ENCODE measurements at regions not wholly inside any gene's neighbourhood (a gene's known extent, or its start where the extent isn't known, plus 50 kb on each side); places are given as distances from the start of the nearest gene placed in this dataset.
A peak's percentile ranks its signal among the peaks of the same experiment; 100 is the strongest.

DNA sequence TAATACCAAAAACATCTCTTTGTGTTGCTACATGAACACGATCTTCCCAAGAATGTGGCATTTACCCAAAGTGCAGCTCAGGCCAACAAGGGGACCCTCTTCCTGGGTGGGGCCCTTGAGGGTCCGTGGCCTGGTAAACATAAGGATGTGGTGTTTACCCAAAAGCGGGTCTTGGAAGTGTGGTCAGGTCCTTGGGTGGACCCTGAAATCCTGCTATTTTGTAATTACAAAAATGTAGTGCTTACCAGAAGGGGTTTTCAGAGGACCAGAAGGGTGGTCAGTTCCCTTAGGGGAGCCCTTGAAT, 87.8 kb upstream of the PRDM11 start:
- no peak overlapping the region for H3K4me3 ChIP-seq (ENCODE audit: low read depth in 1 of 5, low read length in 5 of 5)
- H3K27ac ChIP-seq (ENCODE audit: low read depth, low read length): peak overlapping the region; percentile 13
- no peaks in the 10 kb centered on the region for H3K36me3 ChIP-seq (ENCODE audit: control insufficient read depth in 5 of 5, insufficient read depth in 5 of 5, low read length in 5 of 5)
- no peaks in the 10 kb centered on the region for H3K27me3 ChIP-seq (ENCODE audit: control insufficient read depth in 5 of 5, insufficient read depth in 4 of 5, low read length in 5 of 5)
- H3K9ac ChIP-seq (ENCODE audit: low read length in 5 of 5): no peak overlapping the region
- H3K9me3 ChIP-seq (ENCODE audit: control insufficient read depth in 5 of 5, low read length in 5 of 5): peaks cover 3 to 10% (median 6%) of the 10 kb centered on the region in 5 donors
- peaks cover 5 to 30% (median 12%) of the 10 kb centered on the region in 5 donors for H3K4me1 ChIP-seq (ENCODE audit: control insufficient read depth in 5 of 5, insufficient read depth in 5 of 5, low read length in 5 of 5)

DNA sequence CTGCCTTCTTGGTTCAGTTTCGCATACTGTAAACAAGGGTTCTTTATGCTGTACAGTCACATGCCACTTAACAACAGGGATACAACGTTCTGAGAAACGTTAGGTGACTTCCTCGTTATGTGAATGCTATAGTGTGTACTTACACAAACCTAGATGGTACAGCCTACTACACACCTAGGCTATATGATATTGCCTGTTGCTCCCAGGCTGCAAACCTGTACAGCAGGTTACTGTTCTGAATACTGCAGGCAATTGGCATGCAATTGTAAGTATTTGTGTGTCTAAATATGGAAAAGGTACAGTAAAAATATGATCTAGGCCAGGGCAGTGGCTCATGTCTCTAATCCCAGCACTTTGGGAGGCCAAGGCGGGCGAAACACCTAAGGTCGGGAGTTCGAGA, 85.7 kb upstream of the PRDM11 start:
- Histone ChIP-seq H3K4me1 (ENCODE audit: control insufficient read depth in 5 of 5, insufficient read depth in 5 of 5, low read length in 5 of 5) (peaks cover 5 to 30% (median 12%) of the 10 kb centered on the region in 5 donors), H3K9ac (ENCODE audit: low read length in 5 of 5) (no peak overlapping the region), H3K36me3 (ENCODE audit: control insufficient read depth in 5 of 5, insufficient read depth in 5 of 5, low read length in 5 of 5) (no peaks in the 10 kb centered on the region), H3K27ac (ENCODE audit: low read depth, low read length) (no peak overlapping the region), H3K4me3 (ENCODE audit: low read depth in 1 of 5, low read length in 5 of 5) (no peak overlapping the region), H3K27me3 (ENCODE audit: control insufficient read depth in 5 of 5, insufficient read depth in 4 of 5, low read length in 5 of 5) (no peaks in the 10 kb centered on the region), H3K9me3 (ENCODE audit: control insufficient read depth in 5 of 5, low read length in 5 of 5) (peaks cover 3 to 22% (median 14%) of the 10 kb centered on the region in 5 donors)

DNA sequence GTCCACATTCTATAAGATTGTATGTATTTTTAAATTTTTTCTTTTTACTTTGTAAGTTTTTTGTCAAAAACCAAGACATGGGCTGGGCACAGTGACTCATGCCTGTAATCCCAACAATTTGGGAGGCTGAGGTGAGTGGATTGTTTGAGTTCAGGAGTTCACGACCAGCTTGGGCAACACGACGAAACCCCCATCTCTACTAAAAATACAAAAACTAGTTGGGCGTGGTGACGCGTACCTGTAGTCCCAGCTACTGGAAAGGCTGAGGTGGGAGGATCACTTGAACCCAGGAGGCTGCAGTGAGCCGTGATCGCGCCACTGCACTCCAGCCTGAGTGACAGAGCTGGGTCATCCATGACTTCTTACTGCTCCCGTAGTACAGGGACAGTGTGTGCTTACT, 84.8 kb upstream of the PRDM11 start:
- Histone ChIP-seq H3K27me3 (ENCODE audit: control insufficient read depth in 5 of 5, insufficient read depth in 4 of 5, low read length in 5 of 5) (no peaks in the 10 kb centered on the region), H3K9ac (ENCODE audit: low read length in 5 of 5) (no peak overlapping the region), H3K4me1 (ENCODE audit: control insufficient read depth in 5 of 5, insufficient read depth in 5 of 5, low read length in 5 of 5) (peaks cover 5 to 30% (median 12%) of the 10 kb centered on the region in 5 donors), H3K9me3 (ENCODE audit: control insufficient read depth in 5 of 5, low read length in 5 of 5) (peaks cover 3 to 23% (median 17%) of the 10 kb centered on the region in 5 donors), H3K27ac (ENCODE audit: low read depth, low read length) (no peak overlapping the region), H3K36me3 (ENCODE audit: control insufficient read depth in 5 of 5, insufficient read depth in 5 of 5, low read length in 5 of 5) (no peaks in the 10 kb centered on the region), H3K4me3 (ENCODE audit: low read depth in 1 of 5, low read length in 5 of 5) (no peak overlapping the region)

DNA sequence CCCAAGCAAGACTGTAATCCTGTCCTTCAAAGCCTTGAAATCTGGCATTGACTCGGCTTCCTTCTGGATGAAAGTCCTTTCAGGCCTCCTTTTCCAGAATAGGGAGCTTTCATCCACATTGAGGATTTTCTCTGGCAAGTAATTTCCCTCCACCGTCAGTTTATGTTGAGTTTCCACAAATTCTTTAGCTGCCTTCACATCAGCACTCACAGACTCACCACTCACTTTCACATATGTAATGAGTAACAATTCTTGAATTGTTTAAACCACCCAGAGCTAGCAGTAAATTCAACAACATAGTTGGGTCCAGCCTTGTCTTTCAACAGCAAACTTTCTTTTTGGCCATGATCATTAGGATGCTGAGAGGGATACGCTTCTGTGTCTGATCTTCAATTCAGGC, 84.3 kb upstream of the PRDM11 start:
- H3K9me3 ChIP-seq (ENCODE audit: control insufficient read depth in 5 of 5, low read length in 5 of 5): peaks cover 3 to 28% (median 20%) of the 10 kb centered on the region in 5 donors

DNA sequence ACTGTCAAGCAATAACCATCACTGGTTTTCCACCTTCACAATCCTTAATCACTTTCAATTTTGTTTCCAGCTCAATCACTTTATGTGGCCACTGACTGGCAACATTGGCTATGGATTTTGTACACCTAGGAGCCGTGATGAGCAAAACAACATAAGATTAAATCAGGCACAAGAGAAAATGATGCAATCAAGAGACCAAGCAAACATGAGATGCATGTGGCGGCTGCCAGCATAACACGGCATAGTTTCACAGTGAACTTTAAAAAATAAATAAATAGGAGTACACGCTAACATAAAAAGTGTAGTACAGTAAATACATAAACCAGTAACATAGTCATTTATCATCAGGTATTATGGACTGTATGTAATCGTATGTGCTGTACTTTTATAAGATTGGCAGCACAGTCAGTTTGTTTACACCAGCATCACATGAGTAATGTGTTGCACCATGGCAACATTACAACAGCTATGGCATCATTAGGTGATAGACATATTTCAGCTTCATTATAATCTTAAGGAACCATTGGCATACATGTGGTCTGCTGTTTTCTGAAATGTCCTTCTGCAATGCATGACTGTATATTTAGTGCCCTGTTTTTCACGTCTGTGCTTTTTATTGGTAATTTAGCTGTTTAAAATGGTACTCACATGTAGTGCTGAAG, 83.3 kb upstream of the PRDM11 start:
- Histone ChIP-seq H3K27me3 (ENCODE audit: control insufficient read depth in 5 of 5, insufficient read depth in 4 of 5, low read length in 5 of 5) (no peaks in the 10 kb centered on the region), H3K27ac (ENCODE audit: low read depth, low read length) (no peak overlapping the region), H3K36me3 (ENCODE audit: control insufficient read depth in 5 of 5, insufficient read depth in 5 of 5, low read length in 5 of 5) (no peaks in the 10 kb centered on the region), H3K4me3 (ENCODE audit: low read depth in 1 of 5, low read length in 5 of 5) (no peak overlapping the region), H3K4me1 (ENCODE audit: control insufficient read depth in 5 of 5, insufficient read depth in 5 of 5, low read length in 5 of 5) (peaks cover under 1 to 20% (median 8%) of the 10 kb centered on the region in 5 donors), H3K9me3 (ENCODE audit: control insufficient read depth in 5 of 5, low read length in 5 of 5) (peaks cover 3 to 28% (median 20%) of the 10 kb centered on the region in 5 donors), H3K9ac (ENCODE audit: low read length in 5 of 5) (no peak overlapping the region)

More for the DNA sequence above, 84.3 kb upstream of the PRDM11 start:
- Histone ChIP-seq H3K27me3 (ENCODE audit: control insufficient read depth in 5 of 5, insufficient read depth in 4 of 5, low read length in 5 of 5) (no peaks in the 10 kb centered on the region), H3K4me3 (ENCODE audit: low read depth in 1 of 5, low read length in 5 of 5) (no peak overlapping the region), H3K36me3 (ENCODE audit: control insufficient read depth in 5 of 5, insufficient read depth in 5 of 5, low read length in 5 of 5) (no peaks in the 10 kb centered on the region), H3K4me1 (ENCODE audit: control insufficient read depth in 5 of 5, insufficient read depth in 5 of 5, low read length in 5 of 5) (peaks cover 5 to 30% (median 12%) of the 10 kb centered on the region in 5 donors), H3K9ac (ENCODE audit: low read length in 5 of 5) (no peak overlapping the region), H3K27ac (ENCODE audit: low read depth, low read length) (no peak overlapping the region)

DNA sequence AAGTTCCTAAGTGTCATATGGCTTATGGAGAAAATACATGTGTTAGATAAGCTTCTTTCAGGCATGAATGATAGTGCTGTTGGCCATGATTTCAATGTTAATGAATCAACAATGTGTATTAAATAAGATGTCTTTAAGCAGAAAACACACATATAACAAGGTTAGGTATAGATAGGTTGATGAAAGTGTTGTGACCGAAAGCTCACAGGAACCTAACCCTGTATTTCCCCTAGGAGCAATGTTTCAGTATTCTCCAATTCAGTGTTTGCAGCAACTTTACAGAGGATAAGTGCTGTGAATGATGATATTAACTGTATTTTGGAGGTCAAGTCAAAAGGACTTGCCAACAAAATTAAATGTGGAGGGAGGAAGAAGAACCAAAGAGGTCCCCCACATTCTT, 82.8 kb upstream of the PRDM11 start:
- Histone ChIP-seq H3K4me3 (ENCODE audit: low read depth in 1 of 5, low read length in 5 of 5) (peak overlapping the region in 1 of 5 donors; percentile 10), H3K9ac (ENCODE audit: low read length in 5 of 5) (no peak overlapping the region), H3K4me1 (ENCODE audit: control insufficient read depth in 5 of 5, insufficient read depth in 5 of 5, low read length in 5 of 5) (peaks cover 0 to 15% (median 3%) of the 10 kb centered on the region in 5 donors), H3K27me3 (ENCODE audit: control insufficient read depth in 5 of 5, insufficient read depth in 4 of 5, low read length in 5 of 5) (no peaks in the 10 kb centered on the region), H3K9me3 (ENCODE audit: control insufficient read depth in 5 of 5, low read length in 5 of 5) (peaks cover 3 to 28% (median 20%) of the 10 kb centered on the region in 5 donors), H3K36me3 (ENCODE audit: control insufficient read depth in 5 of 5, insufficient read depth in 5 of 5, low read length in 5 of 5) (no peaks in the 10 kb centered on the region), H3K27ac (ENCODE audit: low read depth, low read length) (no peak overlapping the region)

DNA sequence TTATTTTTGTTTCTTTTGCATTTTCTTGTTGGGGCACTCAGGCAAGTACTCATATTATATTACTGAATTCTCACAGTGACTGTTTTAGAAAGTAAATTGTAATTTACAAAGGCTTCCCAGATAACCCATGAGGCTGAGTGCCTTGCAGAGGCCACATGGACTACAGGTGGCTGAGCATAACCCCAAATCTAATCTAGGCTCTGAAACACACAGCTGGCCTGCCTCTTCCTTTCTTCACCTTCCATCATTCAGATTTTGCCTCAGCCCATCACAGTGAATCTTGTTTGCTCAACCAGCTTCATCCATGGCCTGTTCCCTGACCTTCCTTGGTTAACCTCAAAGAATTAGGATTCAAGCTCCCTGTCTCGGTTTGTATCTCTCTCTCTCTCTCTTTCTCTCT, 78.5 kb upstream of the PRDM11 start:
- Histone ChIP-seq H3K4me3 (ENCODE audit: low read depth in 1 of 5, low read length in 5 of 5) (no peak overlapping the region), H3K9ac (ENCODE audit: low read length in 5 of 5) (no peak overlapping the region), H3K36me3 (ENCODE audit: control insufficient read depth in 5 of 5, insufficient read depth in 5 of 5, low read length in 5 of 5) (no peaks in the 10 kb centered on the region), H3K27ac (ENCODE audit: low read depth, low read length) (no peak overlapping the region), H3K9me3 (ENCODE audit: control insufficient read depth in 5 of 5, low read length in 5 of 5) (peaks cover 3 to 25% (median 20%) of the 10 kb centered on the region in 5 donors), H3K4me1 (ENCODE audit: control insufficient read depth in 5 of 5, insufficient read depth in 5 of 5, low read length in 5 of 5) (peaks cover 0 to 1% (median 0%) of the 10 kb centered on the region in 5 donors), H3K27me3 (ENCODE audit: control insufficient read depth in 5 of 5, insufficient read depth in 4 of 5, low read length in 5 of 5) (peaks cover 0 to 4% (median 0%) of the 10 kb centered on the region in 5 donors)

DNA sequence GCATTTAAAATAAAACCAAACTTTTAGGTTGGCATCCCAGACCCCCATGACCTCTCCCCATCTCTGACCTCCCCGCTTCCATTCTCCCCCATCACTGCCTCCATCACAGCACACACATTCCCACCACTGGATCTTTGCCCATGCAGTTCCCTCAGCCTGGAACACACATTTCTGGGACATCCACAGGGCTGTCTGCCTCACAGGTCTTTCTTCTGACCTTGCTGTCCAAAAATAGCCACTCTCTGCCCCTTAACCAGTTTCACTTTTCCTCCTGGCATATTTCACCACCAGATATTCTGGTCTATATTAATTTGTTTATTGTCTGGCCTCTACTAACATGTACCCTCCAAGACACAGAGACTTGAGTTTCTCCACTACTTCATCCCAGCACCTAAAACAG, 75.2 kb upstream of the PRDM11 start:
- Histone ChIP-seq H3K36me3 (ENCODE audit: control insufficient read depth in 5 of 5, insufficient read depth in 5 of 5, low read length in 5 of 5) (no peaks in the 10 kb centered on the region), H3K27me3 (ENCODE audit: control insufficient read depth in 5 of 5, insufficient read depth in 4 of 5, low read length in 5 of 5) (peaks cover 0 to 4% (median 0%) of the 10 kb centered on the region in 5 donors), H3K4me3 (ENCODE audit: low read depth in 1 of 5, low read length in 5 of 5) (no peak overlapping the region), H3K9ac (ENCODE audit: low read length in 5 of 5) (no peak overlapping the region), H3K9me3 (ENCODE audit: control insufficient read depth in 5 of 5, low read length in 5 of 5) (peaks cover 0 to 6% (median 4%) of the 10 kb centered on the region in 5 donors), H3K4me1 (ENCODE audit: control insufficient read depth in 5 of 5, insufficient read depth in 5 of 5, low read length in 5 of 5) (peaks cover 0 to 14% (median 5%) of the 10 kb centered on the region in 5 donors), H3K27ac (ENCODE audit: low read depth, low read length) (no peak overlapping the region)

DNA sequence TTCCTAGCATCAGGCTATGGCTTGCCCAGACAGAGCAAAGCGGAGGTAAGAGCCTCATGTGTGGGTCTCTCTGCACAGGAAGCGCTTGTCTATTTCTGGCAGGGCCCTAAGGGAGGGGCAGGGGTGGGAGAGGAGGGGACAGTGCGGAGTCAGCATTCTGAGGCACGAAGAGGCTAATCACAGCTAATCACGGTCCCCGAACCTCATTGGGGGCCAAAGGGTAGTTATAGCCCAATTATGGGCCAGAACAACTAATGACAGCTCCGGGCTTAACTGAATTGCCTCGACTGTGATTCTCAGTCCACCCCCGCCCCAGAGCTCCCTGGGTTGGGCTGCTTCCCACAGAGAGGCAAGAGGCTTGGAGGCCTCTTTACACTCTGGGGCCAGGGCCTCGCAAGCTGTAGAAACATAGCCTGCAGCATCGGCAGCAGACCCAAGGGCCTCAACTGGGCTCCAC, 72.7 kb upstream of the PRDM11 start:
- H3K4me3 ChIP-seq (ENCODE audit: low read depth in 1 of 5, low read length in 5 of 5): no peak overlapping the region
- H3K9me3 ChIP-seq (ENCODE audit: control insufficient read depth in 5 of 5, low read length in 5 of 5): no peaks in the 10 kb centered on the region
- H3K36me3 ChIP-seq (ENCODE audit: control insufficient read depth in 5 of 5, insufficient read depth in 5 of 5, low read length in 5 of 5): no peaks in the 10 kb centered on the region
- no peak overlapping the region for H3K27ac ChIP-seq (ENCODE audit: low read depth, low read length)
- no peak overlapping the region for H3K9ac ChIP-seq (ENCODE audit: low read length in 5 of 5)
- peaks cover 0 to 4% (median 0%) of the 10 kb centered on the region in 5 donors for H3K27me3 ChIP-seq (ENCODE audit: control insufficient read depth in 5 of 5, insufficient read depth in 4 of 5, low read length in 5 of 5)
- H3K4me1 ChIP-seq (ENCODE audit: control insufficient read depth in 5 of 5, insufficient read depth in 5 of 5, low read length in 5 of 5): peaks cover 0 to 14% (median 5%) of the 10 kb centered on the region in 5 donors

DNA sequence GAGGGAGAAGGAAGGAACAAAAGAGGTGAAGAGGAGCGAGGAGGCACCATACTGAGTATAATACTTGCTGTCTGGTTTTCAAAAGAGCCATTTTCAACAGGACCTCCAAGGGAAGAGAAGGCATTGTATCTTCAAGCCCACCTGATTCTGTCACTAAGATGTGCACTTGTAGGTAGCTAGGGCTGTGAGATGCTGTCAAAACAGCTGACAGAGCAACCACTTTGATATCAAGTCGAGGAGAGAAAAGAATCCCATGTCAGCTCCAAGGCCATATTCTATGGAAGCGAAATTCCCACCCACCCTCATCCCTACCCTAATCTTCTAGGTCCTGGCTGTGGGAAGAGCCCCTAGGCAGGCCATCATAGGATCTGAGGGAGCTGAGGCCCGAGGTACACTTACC, 70.9 kb upstream of the PRDM11 start:
- no peaks in the 10 kb centered on the region for H3K36me3 ChIP-seq (ENCODE audit: control insufficient read depth in 5 of 5, insufficient read depth in 5 of 5, low read length in 5 of 5)
- H3K9ac ChIP-seq (ENCODE audit: low read length in 5 of 5): no peak overlapping the region
- no peak overlapping the region for H3K4me3 ChIP-seq (ENCODE audit: low read depth in 1 of 5, low read length in 5 of 5)
- no peak overlapping the region for H3K27ac ChIP-seq (ENCODE audit: low read depth, low read length)
- peaks cover 0 to 2% (median 0%) of the 10 kb centered on the region in 5 donors for H3K27me3 ChIP-seq (ENCODE audit: control insufficient read depth in 5 of 5, insufficient read depth in 4 of 5, low read length in 5 of 5)
- peaks cover 0 to 30% (median 19%) of the 10 kb centered on the region in 5 donors for H3K4me1 ChIP-seq (ENCODE audit: control insufficient read depth in 5 of 5, insufficient read depth in 5 of 5, low read length in 5 of 5)
- H3K9me3 ChIP-seq (ENCODE audit: control insufficient read depth in 5 of 5, low read length in 5 of 5): no peaks in the 10 kb centered on the region

All from subcutaneous abdominal adipose tissue (tissue), 5 donors.